Upper lobe of right lung (tissue), 1 donor: ENCODE measurements at regions not wholly inside any gene's neighbourhood (a gene's known extent, or its start where the extent isn't known, plus 50 kb on each side); places are given as distances from the start of the nearest gene placed in this dataset.

ENCODE experiments used
- ATAC-seq: fragments of 200-7000 bp; cut with Tn5 transposase; one replicate; pipeline ENCODE4 v1.9.1; 2020; ENCODE audit warnings: mild to moderate bottlenecking, moderate library complexity
- DNase-seq: peaks from one replicate; pipeline ENCODE4 v3.0.0-alpha.2; 2020
- H3K27ac ChIP-seq: fragments of 200-600 bp; one replicate; pipeline ENCODE4 v1.8.0; 2022
- H3K27me3 ChIP-seq: fragments of 200-600 bp; one replicate; pipeline ENCODE4 v1.8.0; 2022; ENCODE audit warnings: mild to moderate bottlenecking
- H3K36me3 ChIP-seq: fragments of 200-600 bp; one replicate; pipeline ENCODE4 v1.8.0; 2022
- H3K4me1 ChIP-seq: fragments of 200-600 bp; one replicate; pipeline ENCODE4 v1.8.0; 2022
- H3K4me3 ChIP-seq: fragments of 200-600 bp; one replicate; pipeline ENCODE4 v1.8.0; 2022; ENCODE audit warnings: mild to moderate bottlenecking
- H3K9me3 ChIP-seq: fragments of 200-600 bp; one replicate; pipeline ENCODE4 v1.8.0; 2022
- CTCF ChIP-seq: fragments of 200-600 bp; IDR thresholded peaks from one replicate; pipeline ENCODE4 v1.8.0; 2022; ENCODE audit warnings: antibody characterized with exemption
- intact Hi-C: fragments of 100-400 bp; cut with DNase I; formaldehyde crosslinking; loops from one replicate; pipeline ENCODE4 v1.11.0; 2022
- donor health status: DM: no; HTN: yes; CAD: no; lungs with severe emphysema.

GRCh38 chr4:149166365-149166764 lies 649.3 kb downstream of the IQCM start:
- Histone ChIP-seq H3K9me3 (no peaks in the 10 kb centered on the region), H3K4me1 (no peaks in the 10 kb centered on the region), H3K27ac (no peak overlapping the region), H3K27me3 (no peaks in the 10 kb centered on the region), H3K4me3 (no peak overlapping the region), H3K36me3 (no peaks in the 10 kb centered on the region)
- ATAC-seq, result no peak
- no peak for TF ChIP-seq CTCF
- DNase-seq, result no peak
- intact Hi-C loops, result no loop called here

- intact Hi-C loops, result no loop called here
- TF ChIP-seq CTCF, result no peak
- H3K27me3 ChIP-seq, result no peaks in the 10 kb centered on the region
- no peak overlapping the region for H3K27ac ChIP-seq
- H3K4me1 ChIP-seq, result no peaks in the 10 kb centered on the region
- no peaks in the 10 kb centered on the region for H3K36me3 ChIP-seq
- no peaks in the 10 kb centered on the region for H3K9me3 ChIP-seq
- no peak overlapping the region for H3K4me3 ChIP-seq
- ATAC-seq (no peak), DNase-seq (no peak)
These were observed 651.4 kb downstream of the IQCM start for GRCh38 chr4:149164282-149164681.

- ATAC-seq (no peak), DNase-seq (no peak)
- no peak overlapping the region for H3K27ac ChIP-seq
- H3K4me1 ChIP-seq, result no peaks in the 10 kb centered on the region
- H3K9me3 ChIP-seq, result no peaks in the 10 kb centered on the region
- H3K36me3 ChIP-seq, result no peaks in the 10 kb centered on the region
- intact Hi-C loops, result no loop called here
- no peak for TF ChIP-seq CTCF
- H3K4me3 ChIP-seq, result no peak overlapping the region
- H3K27me3 ChIP-seq, result no peaks in the 10 kb centered on the region
These were observed 654.4 kb downstream of the IQCM start for GRCh38 chr4:149161247-149161646.

GRCh38 chr4:149160370-149160769 lies 655.3 kb downstream of the IQCM start:
- Histone ChIP-seq H3K27ac (no peak overlapping the region), H3K4me3 (no peak overlapping the region), H3K27me3 (no peaks in the 10 kb centered on the region), H3K36me3 (no peaks in the 10 kb centered on the region), H3K9me3 (no peaks in the 10 kb centered on the region), H3K4me1 (no peaks in the 10 kb centered on the region)
- intact Hi-C loops, result no loop called here
- ATAC-seq, result no peak
- no peak for DNase-seq
- no peak for TF ChIP-seq CTCF

- H3K9me3 ChIP-seq, result no peaks in the 10 kb centered on the region
- DNase-seq, result no peak
- no peak overlapping the region for H3K27ac ChIP-seq
- ATAC-seq, result no peak
- H3K4me1 ChIP-seq, result no peaks in the 10 kb centered on the region
- H3K27me3 ChIP-seq, result no peaks in the 10 kb centered on the region
- H3K4me3 ChIP-seq, result no peak overlapping the region
- TF ChIP-seq CTCF, result no peak
- H3K36me3 ChIP-seq, result no peaks in the 10 kb centered on the region
- intact Hi-C loops, result no loop called here
These were observed 656.8 kb downstream of the IQCM start for GRCh38 chr4:149158817-149159216.

GRCh38 chr4:149145803-149146202 lies 669.8 kb downstream of the IQCM start:
- Histone ChIP-seq H3K27me3 (no peaks in the 10 kb centered on the region), H3K4me3 (no peak overlapping the region), H3K36me3 (no peaks in the 10 kb centered on the region), H3K9me3 (no peaks in the 10 kb centered on the region), H3K27ac (no peak overlapping the region), H3K4me1 (no peaks in the 10 kb centered on the region)
- DNase-seq (no peak), ATAC-seq (no peak)
- intact Hi-C loops, result no loop called here
- no peak for TF ChIP-seq CTCF
